Stomach (tissue), 8 donors: ENCODE measurements at regions not wholly inside any gene's neighbourhood (a gene's known extent, or its start where the extent isn't known, plus 50 kb on each side); places are given as distances from the start of the nearest gene placed in this dataset.
"Not testable (repeated sequence)": the region's sequence is repeated elsewhere in the genome, so short reads cannot be mapped to it uniquely, and the experiment has no call there.

ENCODE experiments used
- DNase-seq, 2 donors: peaks; one replicate each; pipeline versions ENCODE4 v3.0.0 to v3.0.0-alpha.2; 2013 to 2019
- H3K27ac ChIP-seq, 5 donors: fragments of 200-600 bp in 4 of 5; sonication (generic) in 4 of 5; one replicate each; pipeline ENCODE4 v1.5.1; 2013 to 2019; ENCODE audit warnings: mild to moderate bottlenecking in 1 of 5, moderate library complexity in 1 of 5
- H3K27me3 ChIP-seq, 3 donors: fragments of 200-600 bp; sonication (generic); one replicate each; pipeline ENCODE4 v1.5.1; 2017 to 2019; ENCODE audit warnings: mixed run types in 1 of 3
- H3K36me3 ChIP-seq, 4 donors: fragments of 200-600 bp; sonication (generic); 1 replicate in 3 of 4; 2 replicates in 1 of 4; pipeline ENCODE4 v1.5.1; 2016 to 2019
- H3K4me1 ChIP-seq, 4 donors: fragments of 200-600 bp; sonication (generic); one replicate each; pipeline ENCODE4 v1.5.1; 2016 to 2019
- H3K4me3 ChIP-seq, 4 donors: fragments of 200-600 bp; sonication (generic) in 3 of 4; one replicate each; pipeline ENCODE4 v1.5.1; 2016 to 2019; ENCODE audit warnings: mild to moderate bottlenecking in 1 of 4
- H3K9me3 ChIP-seq, 4 donors: fragments of 200-600 bp; sonication (generic); one replicate each; pipeline ENCODE4 v1.5.1; 2016 to 2019
- EP300 ChIP-seq: sonication (generic); formaldehyde crosslinking; IDR thresholded peaks from one replicate; pipeline ENCODE4 v1.6.1; 2017; ENCODE audit warnings: antibody characterized with exemption
- POLR2A ChIP-seq, 4 donors: fragments of 450-650 bp; IDR thresholded peaks; one replicate each; pipeline ENCODE4 v1.6.1; 2016; ENCODE audit warnings: antibody characterized with exemption in 4 of 4, control low read depth in 2 of 4, mild to moderate bottlenecking in 1 of 4, moderate library complexity in 1 of 4
- POLR2AphosphoS5 ChIP-seq, 3 donors: sonication (generic); formaldehyde crosslinking; IDR thresholded peaks; one replicate each; pipeline ENCODE4 v1.6.1; 2016; ENCODE audit warnings: antibody characterized with exemption in 3 of 3
- WGBS, 5 donors: extraction: QIAGEN DNeasy Blood & Tissue Kit in 3 of 5; methylation state at CpG; one replicate each; pipeline versions ENCODE4 v1.1.5 to v1.1.7; 2013 to 2018; 5-methylcytosine and 5-hydroxymethylcytosine counted together
- intact Hi-C: fragments of 100-400 bp; cut with DNase I; formaldehyde crosslinking; loops from one replicate; pipeline ENCODE4 v1.15.1; 2023; ENCODE audit warnings: low total_unique reads
- TF ChIP-seq, protein P1 (sequence below), 7 experiments: fragments of 450-650 bp in 4 of 7; fragments of 200-600 bp in 3 of 7; sonication (generic) in 3 of 7; IDR thresholded peaks; one replicate each; pipeline ENCODE4 v1.5.1; 2016 to 2019; ENCODE audit warnings: antibody characterized with exemption in 7 of 7, control low read depth in 2 of 7, mild to moderate bottlenecking in 1 of 7
- donor health status: healthy with polysubstance abuse.
- donor health status: Bipolar disorder and iron deficiency.
- donor health status: healthy.

- DNase-seq = no peak
- intact Hi-C loops = no loop called here
These were observed 84.8 kb upstream of the PLEKHM1 start for GRCh38 chr17:45575126-45575885.

GRCh38 chr17:45576527-45577307 lies 86.2 kb upstream of the PLEKHM1 start:
- H3K27ac ChIP-seq = peak overlapping the region; percentile 3 to 79 (median 67)
- H3K36me3 ChIP-seq, H3K27me3 ChIP-seq, H3K9me3 ChIP-seq, intact Hi-C loops, H3K4me3 ChIP-seq: not testable (repeated sequence)
- DNase-seq = peak in 1 of 2 donors; percentile 48
- 36 to 63% (median 55%) methylated on average over 10 of the region's 10 CpGs for WGBS, 5 donors
- peak in 1 of 3 donors; percentile 55 for TF ChIP-seq POLR2AphosphoS5 (IDR thresholded peaks at IDR 0.05)
- H3K4me1 ChIP-seq = peaks cover 25 to 74% (median 53%) of the 10 kb centered on the region in 4 donors

More at GRCh38 chr17:45575126-45575885, 84.8 kb upstream of the PLEKHM1 start:
- H3K36me3 ChIP-seq = no peaks in the 10 kb centered on the region
- peak overlapping the region in 2 of 5 donors; percentile 67 to 79 for H3K27ac ChIP-seq
- H3K9me3 ChIP-seq = no peaks in the 10 kb centered on the region
- peaks cover 25 to 67% (median 50%) of the 10 kb centered on the region in 4 donors for H3K4me1 ChIP-seq
- TF ChIP-seq POLR2A (IDR thresholded peaks at IDR 0.05) = no peak
- TF ChIP-seq EP300 = no peak
- no peak for TF ChIP-seq POLR2AphosphoS5 (IDR thresholded peaks at IDR 0.05)
- TF ChIP-seq, protein P1, sequence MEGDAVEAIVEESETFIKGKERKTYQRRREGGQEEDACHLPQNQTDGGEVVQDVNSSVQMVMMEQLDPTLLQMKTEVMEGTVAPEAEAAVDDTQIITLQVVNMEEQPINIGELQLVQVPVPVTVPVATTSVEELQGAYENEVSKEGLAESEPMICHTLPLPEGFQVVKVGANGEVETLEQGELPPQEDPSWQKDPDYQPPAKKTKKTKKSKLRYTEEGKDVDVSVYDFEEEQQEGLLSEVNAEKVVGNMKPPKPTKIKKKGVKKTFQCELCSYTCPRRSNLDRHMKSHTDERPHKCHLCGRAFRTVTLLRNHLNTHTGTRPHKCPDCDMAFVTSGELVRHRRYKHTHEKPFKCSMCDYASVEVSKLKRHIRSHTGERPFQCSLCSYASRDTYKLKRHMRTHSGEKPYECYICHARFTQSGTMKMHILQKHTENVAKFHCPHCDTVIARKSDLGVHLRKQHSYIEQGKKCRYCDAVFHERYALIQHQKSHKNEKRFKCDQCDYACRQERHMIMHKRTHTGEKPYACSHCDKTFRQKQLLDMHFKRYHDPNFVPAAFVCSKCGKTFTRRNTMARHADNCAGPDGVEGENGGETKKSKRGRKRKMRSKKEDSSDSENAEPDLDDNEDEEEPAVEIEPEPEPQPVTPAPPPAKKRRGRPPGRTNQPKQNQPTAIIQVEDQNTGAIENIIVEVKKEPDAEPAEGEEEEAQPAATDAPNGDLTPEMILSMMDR (IDR thresholded peaks at IDR 0.05) = no peak
- no peak overlapping the region for H3K4me3 ChIP-seq
- 75 to 92% (median 84%) methylated on average over 1 of the region's 1 CpG for WGBS, 5 donors
- no peaks in the 10 kb centered on the region for H3K27me3 ChIP-seq

DNA sequence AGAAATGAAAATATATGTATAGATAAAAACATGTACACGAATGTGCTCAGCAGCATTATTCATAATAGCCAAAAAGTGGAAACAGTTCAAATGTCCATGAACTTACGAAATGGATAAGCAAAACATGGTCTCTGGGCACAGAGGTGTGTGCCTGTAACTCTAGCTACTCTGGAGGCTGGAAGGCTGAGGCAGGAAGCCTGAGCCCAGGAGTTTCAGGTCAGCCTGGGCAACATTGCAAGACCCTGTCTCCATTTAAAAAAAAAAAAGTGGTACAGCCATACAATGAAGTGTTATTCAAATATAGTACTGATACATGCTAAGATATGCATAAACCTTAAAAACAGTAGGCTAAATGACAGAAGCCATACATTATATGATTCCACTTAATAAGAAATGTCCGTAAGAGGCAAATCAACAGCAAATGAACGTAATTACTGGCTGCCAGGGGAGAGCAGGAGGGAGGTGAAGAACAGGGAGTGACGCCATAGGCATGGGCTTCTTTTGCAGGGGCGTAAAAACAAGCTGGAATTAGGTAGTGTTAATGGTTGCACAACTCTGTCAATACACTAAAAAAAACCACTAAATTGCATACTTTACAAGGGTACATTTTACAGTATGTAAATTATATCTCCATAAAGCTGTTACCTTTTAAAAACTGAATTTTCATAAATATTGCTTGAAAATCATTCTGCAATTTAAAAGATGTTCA lies 87.2 kb upstream of the PLEKHM1 start:
- Histone ChIP-seq H3K27ac (peak overlapping the region in 3 of 5 donors; percentile 55 to 79 (median 67)), H3K4me1 (peaks cover 25 to 82% (median 60%) of the 10 kb centered on the region in 4 donors), H3K4me3 (no peak overlapping the region), H3K27me3 (no peaks in the 10 kb centered on the region), H3K9me3 (no peaks in the 10 kb centered on the region), H3K36me3 (peaks cover 0 to 14% (median 4%) of the 10 kb centered on the region in 4 donors)
- intact Hi-C loops = no loop called here
- no peak for TF ChIP-seq EP300
- TF ChIP-seq POLR2A (IDR thresholded peaks at IDR 0.05) = no peak
- TF ChIP-seq POLR2AphosphoS5 (IDR thresholded peaks at IDR 0.05) = no peak
- TF ChIP-seq, protein P1 (IDR thresholded peaks at IDR 0.05) = no peak
- 83 to 90% (median 88%) methylated on average over 6 of the region's 6 CpGs for WGBS, 5 donors
- DNase-seq = no peak

DNA sequence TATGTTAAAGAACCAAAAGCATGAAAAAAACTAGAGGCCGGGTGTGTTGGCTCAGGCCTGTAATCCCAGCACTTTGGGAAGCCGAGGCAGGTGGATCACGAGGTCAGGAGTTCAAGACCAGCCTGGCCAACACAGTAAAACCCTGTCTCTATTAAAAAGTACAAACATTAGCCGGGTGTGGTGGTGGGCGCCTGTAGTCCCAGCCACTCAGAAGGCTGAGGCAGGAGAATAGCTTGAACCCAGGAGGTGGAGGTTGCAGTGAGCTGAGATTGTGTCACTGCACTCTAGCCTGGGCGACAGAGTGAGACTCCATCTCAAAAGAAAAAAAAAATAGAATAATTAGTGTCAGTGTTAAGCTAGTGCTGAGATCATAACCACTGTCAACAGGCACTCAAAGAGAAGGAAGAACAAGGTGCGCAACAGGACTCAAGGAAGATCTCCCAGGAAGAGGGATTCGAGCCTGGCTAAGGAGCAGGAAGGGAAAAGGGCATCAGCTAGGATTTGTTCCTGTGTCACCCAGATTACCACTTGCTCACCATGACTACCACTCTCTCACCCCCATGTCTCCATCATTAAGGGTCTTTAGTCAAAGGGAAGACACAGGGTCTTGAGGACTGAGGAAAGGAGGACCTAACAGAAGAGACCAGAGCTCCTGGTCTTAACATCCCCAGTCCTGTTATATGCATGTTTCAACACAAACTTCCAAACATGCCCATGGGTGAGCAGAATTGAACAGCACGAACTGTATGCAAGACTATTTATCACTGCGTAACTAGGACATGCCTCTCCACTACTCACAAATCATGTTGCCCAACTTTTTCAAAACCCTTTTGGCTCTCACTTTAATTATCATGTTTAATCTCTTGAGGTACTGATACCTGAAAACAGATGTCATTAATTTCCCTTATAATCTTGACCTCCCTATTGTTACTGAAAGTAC lies 88.3 kb upstream of the PLEKHM1 start:
- TF ChIP-seq POLR2AphosphoS5 (IDR thresholded peaks at IDR 0.05) (no peak), EP300 (no peak), POLR2A (IDR thresholded peaks at IDR 0.05) (no peak)
- TF ChIP-seq, protein P1 (IDR thresholded peaks at IDR 0.05) = no peak
- no peak overlapping the region for H3K4me3 ChIP-seq
- no peak for DNase-seq
- H3K9me3 ChIP-seq = no peaks in the 10 kb centered on the region
- WGBS, 5 donors = 88 to 91% (median 90%) methylated on average over 10 of the region's 10 CpGs
- H3K27ac ChIP-seq = no peak overlapping the region
- peaks cover 30 to 88% (median 67%) of the 10 kb centered on the region in 4 donors for H3K4me1 ChIP-seq
- intact Hi-C loops = no loop called here
- H3K27me3 ChIP-seq = no peaks in the 10 kb centered on the region
- H3K36me3 ChIP-seq = peaks cover 0 to 14% (median 4%) of the 10 kb centered on the region in 4 donors
